ENCODE measurements at regions not wholly inside any gene's neighbourhood (a gene's known extent, or its start where the extent isn't known, plus 50 kb on each side); places are given as distances from the start of the nearest gene placed in this dataset.
"Not testable (repeated sequence)": the region's sequence is repeated elsewhere in the genome, so short reads cannot be mapped to it uniquely, and the experiment has no call there.

DNA sequence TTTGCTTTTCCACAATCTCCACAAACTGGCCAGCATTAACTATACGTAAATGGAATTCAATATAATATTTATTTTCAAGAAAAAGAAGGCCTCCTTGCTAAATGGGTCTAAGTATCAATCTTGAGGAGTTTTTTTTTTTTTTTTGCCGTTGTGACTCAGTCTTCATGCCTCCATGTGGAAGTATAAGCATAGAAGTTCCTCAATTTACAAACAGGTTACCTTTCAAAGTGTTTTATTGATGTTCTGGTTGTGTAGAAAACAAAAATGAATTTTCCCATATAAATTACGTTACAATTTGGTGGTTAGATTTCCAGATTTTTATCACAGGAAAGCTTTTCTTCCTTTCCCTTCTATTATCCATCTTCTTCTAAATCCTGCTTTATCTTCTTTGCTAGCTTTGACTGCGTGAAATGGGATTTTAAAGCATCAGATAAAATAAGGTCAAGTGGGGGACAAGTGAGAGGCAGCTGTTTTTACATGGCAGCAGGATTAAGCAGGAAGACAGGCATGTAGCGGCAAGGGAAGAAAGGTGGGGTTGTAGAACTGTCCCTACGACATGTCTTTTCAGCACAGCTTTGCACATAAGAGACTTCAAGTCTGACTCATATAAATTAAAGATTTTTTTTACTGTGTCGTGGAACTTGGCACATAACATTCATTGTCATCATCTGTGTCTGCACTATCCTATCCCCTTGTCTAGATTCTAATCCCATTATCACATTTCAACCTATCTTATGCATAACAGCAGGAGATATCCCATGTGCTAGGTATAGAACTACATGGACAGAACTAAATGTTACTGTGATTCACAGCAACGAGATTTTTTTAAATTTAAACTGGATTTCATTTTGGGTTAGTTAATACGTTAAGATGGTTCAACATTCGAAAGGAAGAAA, 135.3 kb upstream of the FAM3C start:
- H3K4me3 ChIP-seq (ENCODE audit: low read depth, low read length) = no peak overlapping the region

DNA sequence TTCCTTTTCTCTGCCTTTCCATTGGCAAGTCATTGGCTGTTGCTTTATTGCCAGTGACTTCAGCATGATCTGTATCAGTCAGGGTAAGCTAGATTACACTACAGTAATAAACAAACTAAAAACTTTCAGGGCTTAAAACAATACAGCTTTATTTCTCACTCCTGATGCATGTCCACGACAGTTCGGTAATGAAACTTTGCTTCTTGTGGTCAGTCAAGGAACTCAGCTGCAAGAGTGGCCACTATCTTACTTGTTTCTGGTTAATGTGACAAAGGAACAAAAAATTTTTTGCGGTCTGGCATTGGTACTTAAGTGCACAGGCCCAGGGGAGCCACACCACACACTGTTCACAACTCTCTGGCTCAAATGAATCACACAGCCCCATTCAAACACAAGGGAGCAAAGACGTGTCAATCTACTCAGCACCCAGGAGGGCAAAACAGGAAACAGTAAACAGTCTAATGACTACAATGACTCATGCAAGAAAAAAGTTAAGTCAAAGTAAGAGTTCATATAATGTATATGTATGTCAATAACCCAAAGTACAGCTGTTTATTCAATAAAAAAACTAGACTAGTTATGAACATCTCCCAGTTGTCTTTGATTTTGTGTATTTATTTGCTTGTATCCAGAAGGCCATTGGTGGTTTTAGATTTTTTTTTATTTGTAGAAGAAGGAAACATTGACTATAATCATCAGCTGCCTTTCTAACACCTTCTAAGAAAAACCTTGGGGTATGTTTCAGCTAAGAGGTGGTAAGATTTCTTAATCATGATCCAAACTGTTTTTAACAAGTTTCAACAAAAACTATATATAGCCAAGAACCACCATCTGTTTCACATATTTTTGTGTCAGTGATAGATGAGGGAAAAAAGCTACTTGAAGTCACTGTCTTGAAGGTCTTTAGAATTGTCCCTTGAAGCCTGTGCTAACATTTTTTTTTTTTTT, 134.4 kb upstream of the FAM3C start:
- H3K4me3 ChIP-seq (ENCODE audit: low read depth, low read length) = no peak overlapping the region

DNA sequence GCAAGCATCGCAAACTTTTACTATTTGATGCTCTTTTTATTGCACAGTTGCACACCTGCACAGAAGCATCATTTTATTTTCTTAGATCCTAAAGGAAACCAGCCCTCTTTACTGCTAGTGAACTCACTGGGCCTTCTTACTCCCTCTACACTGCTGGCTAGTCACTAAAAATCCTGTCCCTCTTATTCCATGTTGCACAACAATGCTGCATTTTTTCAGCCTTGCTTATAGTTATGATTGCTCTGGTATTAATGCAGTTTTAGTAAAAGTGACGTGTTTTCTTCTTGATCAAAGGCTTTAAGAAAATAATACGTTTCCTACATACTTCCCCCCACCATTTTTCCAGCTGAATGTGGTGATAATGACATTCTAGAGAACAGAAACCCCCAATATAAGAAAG, 132.9 kb upstream of the FAM3C start:
- no peak overlapping the region for H3K4me3 ChIP-seq (ENCODE audit: low read depth, low read length)

DNA sequence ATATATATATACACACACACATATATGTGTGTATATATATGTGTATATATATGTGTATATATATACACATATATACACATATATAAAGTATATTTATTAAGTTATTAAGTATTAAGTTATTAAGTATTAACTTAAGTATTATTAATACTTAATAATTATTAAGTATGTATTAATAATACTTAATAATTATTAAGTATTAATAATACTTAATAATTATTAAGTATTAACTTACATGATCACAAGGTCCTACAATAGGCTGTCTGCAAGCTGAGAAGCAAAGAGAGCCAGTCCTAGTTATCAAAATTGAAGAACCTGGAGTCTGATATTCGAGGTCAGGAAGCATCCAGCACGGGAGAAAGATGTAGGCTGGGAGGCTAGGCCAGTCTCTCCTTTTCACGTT, 130.1 kb upstream of the FAM3C start:
- not testable (repeated sequence) for H3K4me3 ChIP-seq (ENCODE audit: low read depth, low read length)

DNA sequence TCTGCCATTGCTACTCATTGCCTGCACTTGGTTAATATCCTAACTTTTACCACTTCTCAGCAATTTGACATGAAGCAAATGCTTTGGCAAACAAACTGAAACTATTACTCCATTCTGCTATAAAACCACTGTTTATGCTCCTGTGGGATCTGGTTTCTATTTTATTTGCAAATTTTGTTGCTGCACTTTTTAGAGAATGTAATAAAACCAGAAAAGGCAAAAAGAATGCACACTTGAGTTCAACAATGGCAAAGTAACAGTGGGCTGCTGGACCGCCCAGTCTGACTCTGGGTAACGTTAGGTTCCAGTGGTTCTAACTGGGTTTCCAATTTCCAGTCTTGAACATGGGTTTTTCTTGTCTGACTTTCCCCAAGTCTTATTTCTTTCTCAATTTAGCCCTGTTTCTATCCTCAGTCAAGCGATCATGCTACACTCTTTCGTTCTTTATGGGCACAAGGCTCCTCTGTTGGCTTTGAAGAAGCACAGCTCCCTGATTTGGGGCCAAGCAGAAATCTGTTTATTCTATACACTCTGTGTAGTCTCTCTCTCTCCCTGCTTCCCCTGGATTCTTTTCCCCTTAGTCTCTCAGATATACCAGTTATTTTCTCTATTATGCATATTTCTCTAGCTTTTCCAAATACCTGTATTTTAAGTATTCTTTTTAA, 129.2 kb upstream of the FAM3C start:
- H3K4me3 ChIP-seq (ENCODE audit: low read depth, low read length) = no peak overlapping the region

DNA sequence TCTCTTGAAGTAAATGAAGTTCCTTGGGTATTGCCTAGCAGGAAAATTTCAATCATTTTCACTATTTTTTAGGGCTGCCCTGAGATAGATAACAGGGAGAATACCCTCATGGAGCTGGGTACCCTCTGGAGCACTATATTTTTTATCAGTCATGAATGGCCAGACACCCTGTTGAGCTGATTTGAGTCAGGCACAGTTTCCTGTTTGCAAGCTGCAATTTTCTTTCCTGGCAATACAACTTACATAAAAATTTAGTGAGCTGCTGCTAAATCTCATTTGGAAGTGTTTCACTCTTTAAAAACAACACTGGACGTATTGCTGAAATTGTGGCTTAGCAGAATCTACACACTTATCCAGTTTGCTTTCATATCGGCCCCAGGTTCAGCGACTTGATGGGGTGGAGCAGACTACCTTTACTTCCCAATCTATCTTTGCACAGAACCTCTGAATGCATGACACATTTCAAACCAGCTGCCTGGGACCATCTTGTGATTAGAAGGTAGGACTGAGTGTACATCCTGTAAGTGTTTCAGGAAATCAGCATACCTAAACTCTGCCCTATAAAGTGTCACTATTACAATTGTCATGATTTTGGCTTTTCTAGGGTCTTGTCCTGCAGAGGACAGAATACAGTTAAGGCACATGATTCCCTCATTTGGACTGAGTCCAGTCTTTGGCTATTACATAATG, 125.7 kb upstream of the FAM3C start:
- H3K4me3 ChIP-seq (ENCODE audit: low read depth, low read length) = no peak overlapping the region

DNA sequence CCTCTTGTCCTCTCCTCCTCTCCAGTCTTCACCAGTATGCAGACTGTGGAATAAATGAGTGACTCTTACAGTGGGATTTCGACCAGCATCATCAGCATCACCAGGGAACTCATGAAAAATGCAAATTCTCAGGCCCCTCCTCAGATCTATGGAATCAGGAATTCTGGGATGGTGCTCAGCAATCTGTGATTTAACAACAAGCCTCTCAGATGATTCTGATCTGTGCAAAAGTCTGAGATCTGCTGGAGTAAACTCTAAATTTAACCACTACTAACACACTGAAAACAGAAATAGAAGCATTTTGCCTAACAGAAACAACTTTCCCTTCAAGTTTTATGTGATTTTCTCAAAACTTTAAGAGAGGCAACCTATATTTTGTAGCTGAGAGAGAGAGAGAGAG, 124.8 kb upstream of the FAM3C start:
- H3K4me3 ChIP-seq (ENCODE audit: low read depth, low read length) = no peak overlapping the region

DNA sequence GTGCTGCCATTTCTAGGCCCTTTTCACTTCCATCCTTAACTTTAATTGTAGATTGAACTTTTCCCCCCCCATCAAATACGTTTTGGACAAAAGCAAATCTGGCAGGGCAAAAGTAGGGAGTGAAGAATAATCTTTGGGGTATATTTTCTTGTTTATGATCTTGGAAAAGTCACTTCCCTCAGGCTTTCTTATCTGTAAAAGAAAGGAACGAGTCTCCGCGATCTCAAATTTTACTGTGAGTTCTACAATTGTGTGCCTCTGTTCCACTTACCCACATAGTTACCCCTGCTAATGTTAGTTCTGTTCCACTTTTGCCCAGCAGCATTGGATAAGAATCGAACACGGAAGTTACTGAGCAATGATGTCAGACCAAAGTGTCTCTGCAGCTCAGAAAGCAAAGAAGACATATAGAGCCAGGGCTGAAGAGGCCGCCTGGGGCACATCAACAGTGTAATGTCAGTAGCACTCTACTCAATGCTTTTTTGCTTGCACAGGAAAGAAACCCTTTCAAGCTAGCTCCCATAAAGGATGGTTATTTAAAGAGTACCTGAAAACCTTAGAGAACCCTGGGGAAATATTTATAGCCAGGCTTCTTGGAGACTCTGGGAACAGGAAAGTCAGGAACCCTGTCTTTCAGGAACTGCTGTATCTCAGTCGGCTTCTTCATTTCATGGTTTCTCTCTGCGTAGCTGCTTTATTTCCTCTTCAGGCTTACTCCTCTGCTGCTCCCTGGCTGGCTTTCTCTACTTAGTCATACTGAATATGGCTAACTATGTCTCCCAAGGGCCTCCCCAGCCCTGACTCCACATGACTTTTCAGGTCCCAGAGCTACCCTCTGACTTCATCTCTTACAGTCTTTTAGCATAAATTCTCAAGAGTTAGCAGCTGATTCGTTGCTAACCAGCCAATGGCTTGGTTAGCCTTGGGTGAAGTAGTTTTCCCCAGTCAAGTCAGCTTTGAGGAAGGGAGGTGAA, 123.7 kb upstream of the FAM3C start:
- H3K4me3 ChIP-seq (ENCODE audit: low read depth, low read length) = no peak overlapping the region

DNA sequence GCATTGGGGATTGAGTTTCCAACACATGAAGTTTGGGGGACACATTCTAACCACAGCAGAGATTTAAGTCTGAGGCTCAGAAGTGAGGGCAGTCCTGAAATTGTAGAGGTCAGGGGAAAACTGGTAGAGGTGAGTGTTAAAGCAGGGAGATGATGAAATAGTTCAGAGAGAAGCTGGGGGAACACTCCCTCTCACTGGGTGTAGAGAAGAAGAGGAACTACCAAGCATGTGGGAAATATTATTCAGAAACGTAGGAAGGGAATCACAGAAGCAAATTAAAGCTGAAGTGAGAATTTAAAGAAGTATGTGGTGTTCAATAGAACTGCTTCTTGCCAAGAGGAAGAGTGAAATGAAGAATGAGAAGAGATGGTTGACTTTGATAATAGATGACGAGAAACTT, 121.5 kb upstream of the FAM3C start:
- no peak overlapping the region for H3K4me3 ChIP-seq (ENCODE audit: low read depth, low read length)

DNA sequence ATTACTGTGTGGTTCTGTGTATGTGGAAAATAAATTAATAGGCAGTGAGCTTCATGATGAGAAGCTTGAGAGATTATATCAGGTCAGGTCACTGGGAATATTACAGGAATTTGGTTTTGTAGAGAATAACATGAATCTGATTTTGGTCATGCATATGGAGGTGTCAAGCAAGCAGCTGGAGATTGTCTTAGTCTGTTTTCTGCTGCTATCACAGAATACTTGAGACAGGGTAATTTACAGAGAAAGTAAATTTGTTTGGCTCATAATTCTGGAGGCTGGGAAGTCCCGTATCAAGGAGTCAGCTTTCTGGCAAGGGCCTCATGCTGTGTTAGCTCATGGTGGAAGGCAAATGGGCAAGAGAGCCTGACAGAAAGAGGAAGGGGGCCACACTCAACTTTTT, 120.7 kb upstream of the FAM3C start:
- H3K4me3 ChIP-seq (ENCODE audit: low read depth, low read length) = no peak overlapping the region

DNA sequence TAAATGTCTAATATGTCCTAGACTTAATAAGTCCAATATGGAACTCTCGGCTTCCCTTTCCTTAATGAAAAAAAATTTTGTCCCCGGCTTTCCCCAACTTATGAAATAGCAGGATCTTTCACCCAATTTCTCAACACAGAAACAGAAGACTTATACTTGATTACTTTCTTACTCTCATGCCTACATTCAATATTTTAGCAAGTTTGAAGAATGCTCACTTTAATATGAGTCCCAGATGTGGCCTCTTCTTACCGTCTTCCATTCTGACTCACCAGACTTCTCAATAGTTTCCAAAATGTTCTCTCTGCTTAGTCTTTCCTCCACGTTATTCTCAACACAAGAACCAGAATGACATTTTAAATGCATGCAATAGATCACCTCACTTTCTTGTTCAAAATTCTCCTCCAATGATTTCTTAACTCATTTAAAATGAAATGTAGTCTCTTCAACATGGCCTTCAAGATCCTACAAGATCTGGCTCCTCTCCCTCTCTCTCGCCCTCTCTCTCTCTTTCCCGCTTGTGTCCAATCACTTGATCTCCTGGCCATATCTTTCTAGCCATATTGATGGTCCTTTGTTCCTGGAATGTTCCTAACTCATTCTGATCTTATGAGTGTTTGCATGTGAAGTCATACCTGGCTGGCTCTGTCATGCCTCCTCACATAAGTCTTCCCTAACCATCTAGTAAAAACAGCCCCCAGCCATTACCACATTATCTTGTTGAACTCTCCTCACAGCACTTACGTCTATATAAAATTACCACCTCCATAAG, 119.7 kb upstream of the FAM3C start:
- H3K4me3 ChIP-seq (ENCODE audit: low read depth, low read length) = no peak overlapping the region

DNA sequence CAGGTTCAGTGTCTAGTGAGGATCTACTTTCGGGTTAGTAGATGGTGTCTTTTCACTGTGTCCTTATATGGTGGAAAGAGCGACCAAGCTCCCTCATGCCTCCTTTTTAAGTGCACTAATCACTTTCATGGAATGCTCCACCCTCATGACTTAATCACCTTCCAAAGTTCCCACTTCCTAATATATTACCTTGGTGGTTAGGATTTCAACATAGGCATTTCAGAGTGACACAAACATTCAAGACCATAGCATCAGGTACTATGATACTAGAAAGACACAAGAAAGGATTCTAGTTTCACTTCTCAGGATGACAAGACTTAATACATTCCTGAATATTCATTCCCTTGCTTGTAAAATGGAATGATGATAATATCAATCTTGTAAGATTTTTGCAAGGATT, 119.1 kb upstream of the FAM3C start:
- no peak overlapping the region for H3K4me3 ChIP-seq (ENCODE audit: low read depth, low read length)

DNA sequence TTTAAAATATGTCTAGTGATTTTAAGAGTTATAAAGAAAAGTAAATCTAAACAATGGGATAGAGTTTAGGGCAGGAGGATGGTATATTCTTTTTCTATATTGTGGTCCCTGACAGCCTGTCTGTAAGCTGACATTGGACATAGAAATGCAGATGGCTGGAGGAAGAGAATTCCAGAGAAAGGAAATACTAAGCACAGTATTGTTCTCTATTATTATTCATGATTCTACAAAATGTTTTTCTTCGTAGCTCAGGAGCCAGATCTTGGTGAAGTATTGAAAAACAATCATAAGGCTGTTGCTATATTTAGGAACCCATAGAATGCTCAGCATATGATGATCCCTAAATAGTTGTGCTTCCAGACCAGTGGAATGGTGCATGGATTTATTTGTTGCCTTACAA, 117.0 kb upstream of the FAM3C start:
- no peak overlapping the region for H3K4me3 ChIP-seq (ENCODE audit: low read depth, low read length)

DNA sequence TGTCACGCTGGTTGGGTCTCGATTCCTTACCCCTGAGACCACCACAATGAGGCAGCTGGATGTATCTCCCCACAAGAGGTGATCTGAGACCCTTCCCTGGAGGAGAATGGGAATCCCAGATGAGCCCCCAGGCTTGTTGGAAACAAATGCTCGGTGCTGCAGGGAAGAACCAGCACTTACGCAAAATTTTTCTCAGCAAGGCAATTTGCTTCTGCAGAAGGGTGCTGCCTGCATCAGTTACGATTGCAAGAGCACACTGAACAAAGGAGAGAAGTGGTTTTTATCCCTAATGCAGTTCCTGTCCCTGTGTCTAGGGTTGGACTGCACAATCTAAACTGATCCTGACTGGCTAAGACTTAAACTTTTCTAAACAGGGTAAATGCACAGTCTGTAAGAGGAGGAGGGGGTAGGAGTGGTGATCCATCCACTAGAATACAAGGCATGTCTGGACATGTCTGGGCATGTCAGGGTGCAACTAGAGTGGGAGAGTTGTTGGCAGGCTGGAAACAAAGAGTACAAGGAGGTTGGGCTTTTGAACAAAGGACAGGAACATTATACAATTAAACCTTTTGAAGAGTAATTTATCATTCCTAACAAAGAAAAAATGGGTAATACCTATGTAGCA, 114.9 kb upstream of the FAM3C start:
- H3K4me3 ChIP-seq (ENCODE audit: low read depth, low read length) = no peak overlapping the region

DNA sequence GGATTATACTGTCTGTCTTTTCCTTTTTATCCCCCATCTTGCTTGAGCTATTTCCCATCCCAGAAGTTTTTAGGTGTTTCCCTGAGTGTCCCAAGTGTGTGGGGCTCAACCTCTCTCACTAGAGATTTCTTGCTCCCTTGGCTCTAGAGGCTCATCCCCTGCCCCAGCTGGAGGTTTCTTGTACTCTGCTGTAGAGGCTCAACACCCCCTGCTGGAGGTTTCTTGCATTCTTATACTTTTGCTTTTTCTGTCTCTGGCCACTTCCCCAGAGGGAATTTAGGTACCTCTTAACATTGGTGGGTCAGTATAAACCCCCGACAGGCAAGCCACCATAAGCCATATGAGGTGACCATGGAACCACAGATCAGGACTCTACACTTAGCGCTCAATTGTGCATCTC, 114.2 kb upstream of the FAM3C start:
- H3K4me3 ChIP-seq (ENCODE audit: low read depth, low read length) = no peak overlapping the region

DNA sequence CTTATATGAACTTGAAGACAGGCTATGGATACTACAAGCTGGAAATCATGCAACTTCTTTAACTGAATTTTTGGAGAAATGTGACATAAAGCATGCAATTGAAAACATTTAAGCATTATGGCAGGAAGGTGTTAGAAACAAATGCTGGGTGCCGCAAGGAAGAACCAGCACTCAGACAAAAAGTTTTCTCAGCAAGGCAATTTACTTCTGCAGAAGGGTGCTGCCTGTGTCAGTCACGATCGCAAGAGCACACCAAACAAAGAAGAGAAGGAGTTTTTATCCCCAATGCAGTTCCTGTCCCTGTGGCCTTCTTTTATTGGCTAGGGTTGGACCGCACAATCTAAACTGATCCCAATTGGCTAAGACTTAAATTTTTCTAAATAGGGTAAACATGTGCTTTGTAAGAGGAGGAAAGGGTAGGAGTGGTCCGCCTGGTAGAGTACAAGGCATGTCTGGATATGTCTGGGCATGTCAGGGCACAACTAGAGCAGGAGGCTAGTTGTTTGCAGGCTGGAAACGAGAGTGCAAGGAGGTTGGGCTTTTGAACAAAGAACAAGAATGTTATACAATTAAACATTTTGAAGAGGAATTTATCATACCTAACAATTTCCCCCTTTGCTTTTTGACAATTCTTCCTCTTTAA, 109.6 kb upstream of the FAM3C start:
- no peak overlapping the region for H3K4me3 ChIP-seq (ENCODE audit: low read depth, low read length)

DNA sequence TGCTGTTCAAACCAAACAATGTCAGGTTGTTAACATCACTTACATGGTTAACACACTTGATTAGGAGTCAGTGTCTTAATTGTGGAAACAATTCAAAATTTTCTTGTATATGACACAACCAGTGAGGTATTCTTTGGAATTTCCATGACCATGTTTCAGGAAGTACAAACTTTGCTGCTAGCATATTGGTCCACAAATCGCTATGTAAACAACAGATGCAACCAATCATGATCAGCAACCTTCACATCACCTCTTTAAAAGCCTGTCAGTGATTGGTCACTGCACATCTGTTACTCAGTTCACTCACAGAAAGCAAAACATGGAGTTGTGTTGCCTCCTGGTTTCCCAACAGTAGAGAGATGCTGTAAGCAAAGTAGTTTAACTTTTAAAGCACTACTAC, 108.9 kb upstream of the FAM3C start:
- no peak overlapping the region for H3K4me3 ChIP-seq (ENCODE audit: low read depth, low read length)

DNA sequence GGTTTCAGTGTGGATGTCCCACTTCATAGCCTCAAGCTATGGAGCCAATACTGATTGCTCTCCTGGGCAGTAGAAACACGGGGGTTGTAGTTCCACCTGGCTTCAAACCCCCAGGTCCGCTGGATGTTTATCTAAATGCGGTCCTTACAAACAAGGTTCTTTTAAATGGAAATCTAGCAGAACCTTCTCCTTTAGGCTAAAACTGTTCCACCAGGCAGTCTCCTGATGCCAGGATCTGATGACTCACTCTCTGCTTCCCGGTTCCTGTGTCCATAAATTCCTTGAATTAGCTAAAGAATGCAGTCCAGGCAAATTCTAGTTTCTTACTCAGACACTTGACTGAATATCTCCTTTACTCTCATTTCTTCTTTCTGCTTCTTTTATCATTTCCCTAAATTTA, 108.4 kb upstream of the FAM3C start:
- no peak overlapping the region for H3K4me3 ChIP-seq (ENCODE audit: low read depth, low read length)

All from iPS-11a (cell line).